HCT116 (cell line): ENCODE measurements at regions not wholly inside any gene's neighbourhood (a gene's known extent, or its start where the extent isn't known, plus 50 kb on each side); places are given as distances from the start of the nearest gene placed in this dataset.

ENCODE experiments used
- ATAC-seq: fragments of 200-7000 bp; cut with Tn5 transposase; 2 replicates; pipeline ENCODE4 v1.9.1; 2020; ENCODE audit warnings: mild to moderate bottlenecking, moderate library complexity
- BruUV-seq: library from RNA; stranded (reverse); fragments of 400-500 nt; replicated peaks from 2 replicates; lab custom pipeline; 2021; lab: Mats Ljungman, UMichigan
- CTCF ChIA-PET: fragments of 300-600 bp; sonication (Branson Sonifier 250); formaldehyde crosslinking; loops from one replicate; lab custom pipeline; 2021; ENCODE audit warnings: antibody characterized with exemption; lab: Charles Lee
- POLR2A ChIA-PET: fragments of 300-600, 350-600 bp; sonication (Branson Sonifier 250); formaldehyde crosslinking; loops from one replicate; lab custom pipeline; 2021; ENCODE audit warnings: antibody characterized with exemption; lab: Charles Lee
- RAD21 ChIA-PET, 2 experiments: fragments of 300-600 bp; sonication (Branson Sonifier 250); formaldehyde crosslinking; loops; one replicate each; lab custom pipeline; 2023; ENCODE audit warnings: low total read pairs in 2 of 2; ENCODE audit not compliant: uncharacterized antibody in 2 of 2, unreplicated experiment in 2 of 2, low non-redundant PET in 1 of 2; lab: Charles Lee
- DNase-seq: peaks from one replicate; pipeline ENCODE4 v3.0.0-alpha.2; 2010; ENCODE audit warnings: low read depth, low spot score
- H2AFZ ChIP-seq: fragments of 200-600 bp; shearing (Covaris generic), sonication (generic); 2 replicates; pipeline ENCODE4 v1.6.1; 2017; ENCODE audit warnings: low read depth, mixed run types, mixed read lengths, antibody characterized with exemption, low read length; ENCODE audit not compliant: poor library complexity, severe bottlenecking
- H3K27ac ChIP-seq: 2 replicates; pipeline ENCODE4 v1.5.1; 2012; ENCODE audit warnings: low read depth, low read length
- H3K27me3 ChIP-seq: fragments of 200-600 bp; sonication (generic); 2 replicates; pipeline ENCODE4 v1.6.1; 2016; ENCODE audit warnings: mixed run types, low read length, mixed read lengths; ENCODE audit not compliant: insufficient read depth
- H3K36me3 ChIP-seq, 2 experiments: fragments of 200-500 bp in 1 of 2; fragments of 200-600 bp in 1 of 2; sonication (Bioruptor generic) in 1 of 2; sonication (generic) in 1 of 2; 2 replicates each; pipeline versions ENCODE4 v1.5.1 to v1.6.1; 2014 to 2016; ENCODE audit warnings: low read length in 2 of 2, inconsistent platforms in 1 of 2, mixed read lengths in 1 of 2, mixed run types in 1 of 2; ENCODE audit not compliant: insufficient read depth in 2 of 2, control insufficient read depth in 1 of 2
- H3K4me1 ChIP-seq, 2 experiments: fragments of 200-600 bp in 1 of 2; sonication (generic) in 1 of 2; 2 replicates each; pipeline versions ENCODE4 v1.5.1 to v1.6.1; 2012 to 2017; ENCODE audit warnings: low read length in 2 of 2, inconsistent platforms in 1 of 2, mild to moderate bottlenecking in 1 of 2, mixed read lengths in 1 of 2, mixed run types in 1 of 2, moderate library complexity in 1 of 2; ENCODE audit not compliant: insufficient read depth in 2 of 2, control insufficient read depth in 1 of 2
- H3K4me2 ChIP-seq: fragments of 200-600 bp; sonication (generic); 2 replicates; pipeline ENCODE4 v1.6.1; 2017; ENCODE audit warnings: mixed run types, low read length, mixed read lengths
- H3K4me3 ChIP-seq, 2 experiments: fragments of 200-600 bp in 1 of 2; sonication (generic) in 1 of 2; replicated peaks in 1 of 2; 2 replicates each; pipeline ENCODE4 v1.5.1; 2011 to 2016; ENCODE audit warnings: low read length in 2 of 2, control low read depth in 1 of 2, low read depth in 1 of 2, mild to moderate bottlenecking in 1 of 2, mixed read lengths in 1 of 2, mixed run types in 1 of 2
- H3K79me2 ChIP-seq: fragments of 200-600 bp; sonication (generic); 2 replicates; pipeline ENCODE4 v1.6.1; 2017; ENCODE audit warnings: mild to moderate bottlenecking, mixed run types, low read length, moderate library complexity, mixed read lengths; ENCODE audit not compliant: insufficient read depth
- H3K9ac ChIP-seq: fragments of 200-600 bp; sonication (generic); 2 replicates; pipeline ENCODE4 v1.6.1; 2016; ENCODE audit warnings: low read length, mixed read lengths
- H3K9me2 ChIP-seq: fragments of 200-600 bp; sonication (generic), shearing (Covaris generic); 2 replicates; pipeline ENCODE4 v1.6.1; 2017; ENCODE audit warnings: mixed run types, mild to moderate bottlenecking, moderate library complexity; ENCODE audit not compliant: insufficient read depth
- H3K9me3 ChIP-seq, 2 experiments: fragments of 200-500 bp in 1 of 2; fragments of 200-600 bp in 1 of 2; sonication (Bioruptor generic) in 1 of 2; sonication (generic) in 1 of 2; 2 replicates each; pipeline ENCODE4 v1.6.1; 2014 to 2017; ENCODE audit warnings: low read length in 2 of 2, mixed read lengths in 2 of 2, inconsistent platforms in 1 of 2, low read depth in 1 of 2, mild to moderate bottlenecking in 1 of 2, mixed run types in 1 of 2, moderate library complexity in 1 of 2; ENCODE audit not compliant: control insufficient read depth in 1 of 2, insufficient read depth in 1 of 2
- H4K20me1 ChIP-seq: fragments of 200-600 bp; sonication (generic), shearing (Covaris generic); 2 replicates; pipeline ENCODE4 v1.6.1; 2017; ENCODE audit warnings: mixed run types, mild to moderate bottlenecking, moderate library complexity; ENCODE audit not compliant: insufficient read depth
- CBX3 ChIP-seq: IDR thresholded peaks from 2 replicates; pipeline ENCODE4 v1.6.1; 2012; ENCODE audit warnings: low read depth
- EGR1 ChIP-seq: IDR thresholded peaks from 2 replicates; pipeline ENCODE4 v1.6.1; 2012; ENCODE audit warnings: low read depth
- EZH2 ChIP-seq: fragments of 200-600 bp; sonication (generic); IDR thresholded peaks from 2 replicates; pipeline ENCODE4 v1.6.1; 2017; ENCODE audit warnings: antibody characterized with exemption, mixed run types
- EZH2phosphoT487 ChIP-seq: fragments of 200-600 bp; IDR thresholded peaks from 2 replicates; pipeline ENCODE4 v1.6.1; 2018; ENCODE audit warnings: antibody characterized with exemption, borderline replicate concordance
- FOSL1 ChIP-seq: IDR thresholded peaks from 2 replicates; pipeline ENCODE4 v1.6.1; 2012; ENCODE audit warnings: low read depth
- JUND ChIP-seq: IDR thresholded peaks from 2 replicates; pipeline ENCODE4 v1.6.1; 2012
- POLR2A ChIP-seq: IDR thresholded peaks from 2 replicates; pipeline ENCODE4 v1.7.0; 2011; ENCODE audit warnings: borderline replicate concordance; ENCODE audit not compliant: insufficient read depth, insufficient read length; ENCODE audit errors: extremely low read depth
- SIN3A ChIP-seq: IDR thresholded peaks from 2 replicates; pipeline ENCODE4 v1.6.1; 2012; ENCODE audit warnings: low read depth
- SP1 ChIP-seq: IDR thresholded peaks from 2 replicates; pipeline ENCODE4 v1.6.1; 2012; ENCODE audit warnings: low read depth
- SRF ChIP-seq: IDR thresholded peaks from 2 replicates; pipeline ENCODE4 v1.6.1; 2012; ENCODE audit warnings: low read depth
- TCF7L2 ChIP-seq: IDR thresholded peaks from 2 replicates; pipeline ENCODE4 v1.7.0; 2011; ENCODE audit warnings: borderline replicate concordance, inconsistent platforms; ENCODE audit not compliant: insufficient read depth, insufficient read length; ENCODE audit errors: extremely low read depth
- ZFX ChIP-seq: fragments of 450-650 bp; IDR thresholded peaks from 2 replicates; pipeline ENCODE4 v1.6.1; 2017
- ZNF274 ChIP-seq: fragments of 200-500 bp; sonication (Bioruptor generic); IDR thresholded peaks from 2 replicates; pipeline ENCODE4 v1.6.1; 2014; ENCODE audit warnings: mild to moderate bottlenecking, low read depth, low read length, inconsistent platforms
- intact Hi-C: fragments of 100-400 bp; cut with micrococcal nuclease; formaldehyde crosslinking; loops from 2 replicates; pipeline ENCODE4 v1.10.0; 2022
- TF ChIP-seq, protein P1 (sequence below): IDR thresholded peaks from 2 replicates; pipeline ENCODE4 v1.6.1; 2011; ENCODE audit warnings: mild to moderate bottlenecking, low read length, moderate library complexity; ENCODE audit not compliant: insufficient replicate concordance; ENCODE audit errors: extremely low read depth
- TF ChIP-seq, protein P2 (sequence below): IDR thresholded peaks from 2 replicates; pipeline ENCODE4 v1.6.1; 2012
- TF ChIP-seq, protein P3 (sequence below): IDR thresholded peaks from 2 replicates; pipeline ENCODE4 v1.6.1; 2012; ENCODE audit warnings: low read depth

DNA sequence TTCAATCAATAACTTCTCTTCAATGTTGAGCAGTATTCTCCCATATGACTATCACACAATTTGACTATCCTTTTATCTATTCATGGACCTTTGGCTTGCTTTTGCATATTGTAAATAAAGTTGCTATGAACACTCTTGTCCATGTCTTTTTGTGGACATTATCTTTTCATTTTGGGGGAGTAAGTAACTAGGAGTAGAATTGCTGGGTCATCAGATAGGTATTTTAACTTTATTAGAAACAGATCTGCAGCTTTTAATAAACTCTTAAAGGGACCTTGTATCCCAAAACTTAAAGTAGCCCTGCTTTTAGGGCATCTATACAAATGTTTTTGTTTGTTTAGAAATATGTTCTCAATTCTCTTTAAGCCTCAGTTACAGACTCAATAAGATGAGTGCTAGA is 614.2 kb upstream of the CITED2 start:
- no peaks in the 10 kb centered on the region for H4K20me1 ChIP-seq
- no peak overlapping the region for H3K4me3 ChIP-seq
- no peaks in the 10 kb centered on the region for H3K79me2 ChIP-seq
- 0 out of 2 replicates have a peak, but pooled peaks cover 2% of the 10 kb centered on the region for H3K9me2 ChIP-seq
- intact Hi-C loops, result no loop called here
- no peak for ATAC-seq
- no peaks in the 10 kb centered on the region for H3K36me3 ChIP-seq
- no peak overlapping the region for H3K9ac ChIP-seq
- ChIA-PET POLR2A (no interaction called here), RAD21 (no interaction called here), CTCF (no interaction called here)
- H3K27me3 ChIP-seq, result no peaks in the 10 kb centered on the region
- H3K9me3 ChIP-seq, result no peaks in the 10 kb centered on the region
- H2AFZ ChIP-seq, result no peak overlapping the region
- no peaks in the 10 kb centered on the region for H3K4me1 ChIP-seq
- TF ChIP-seq FOSL1 (no peak), EZH2phosphoT487 (no peak), CBX3 (no peak), TCF7L2 (no peak), ZFX (no peak), SP1 (no peak), JUND (no peak), EGR1 (no peak), SIN3A (no peak), ZNF274 (no peak), SRF (no peak), POLR2A (no peak), EZH2 (no peak)
- TF ChIP-seq, protein P1, sequence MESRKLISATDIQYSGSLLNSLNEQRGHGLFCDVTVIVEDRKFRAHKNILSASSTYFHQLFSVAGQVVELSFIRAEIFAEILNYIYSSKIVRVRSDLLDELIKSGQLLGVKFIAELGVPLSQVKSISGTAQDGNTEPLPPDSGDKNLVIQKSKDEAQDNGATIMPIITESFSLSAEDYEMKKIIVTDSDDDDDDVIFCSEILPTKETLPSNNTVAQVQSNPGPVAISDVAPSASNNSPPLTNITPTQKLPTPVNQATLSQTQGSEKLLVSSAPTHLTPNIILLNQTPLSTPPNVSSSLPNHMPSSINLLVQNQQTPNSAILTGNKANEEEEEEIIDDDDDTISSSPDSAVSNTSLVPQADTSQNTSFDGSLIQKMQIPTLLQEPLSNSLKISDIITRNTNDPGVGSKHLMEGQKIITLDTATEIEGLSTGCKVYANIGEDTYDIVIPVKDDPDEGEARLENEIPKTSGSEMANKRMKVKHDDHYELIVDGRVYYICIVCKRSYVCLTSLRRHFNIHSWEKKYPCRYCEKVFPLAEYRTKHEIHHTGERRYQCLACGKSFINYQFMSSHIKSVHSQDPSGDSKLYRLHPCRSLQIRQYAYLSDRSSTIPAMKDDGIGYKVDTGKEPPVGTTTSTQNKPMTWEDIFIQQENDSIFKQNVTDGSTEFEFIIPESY, result no peak
- TF ChIP-seq, protein P2, sequence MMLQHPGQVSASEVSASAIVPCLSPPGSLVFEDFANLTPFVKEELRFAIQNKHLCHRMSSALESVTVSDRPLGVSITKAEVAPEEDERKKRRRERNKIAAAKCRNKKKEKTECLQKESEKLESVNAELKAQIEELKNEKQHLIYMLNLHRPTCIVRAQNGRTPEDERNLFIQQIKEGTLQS, result no peak
- TF ChIP-seq, protein P3, sequence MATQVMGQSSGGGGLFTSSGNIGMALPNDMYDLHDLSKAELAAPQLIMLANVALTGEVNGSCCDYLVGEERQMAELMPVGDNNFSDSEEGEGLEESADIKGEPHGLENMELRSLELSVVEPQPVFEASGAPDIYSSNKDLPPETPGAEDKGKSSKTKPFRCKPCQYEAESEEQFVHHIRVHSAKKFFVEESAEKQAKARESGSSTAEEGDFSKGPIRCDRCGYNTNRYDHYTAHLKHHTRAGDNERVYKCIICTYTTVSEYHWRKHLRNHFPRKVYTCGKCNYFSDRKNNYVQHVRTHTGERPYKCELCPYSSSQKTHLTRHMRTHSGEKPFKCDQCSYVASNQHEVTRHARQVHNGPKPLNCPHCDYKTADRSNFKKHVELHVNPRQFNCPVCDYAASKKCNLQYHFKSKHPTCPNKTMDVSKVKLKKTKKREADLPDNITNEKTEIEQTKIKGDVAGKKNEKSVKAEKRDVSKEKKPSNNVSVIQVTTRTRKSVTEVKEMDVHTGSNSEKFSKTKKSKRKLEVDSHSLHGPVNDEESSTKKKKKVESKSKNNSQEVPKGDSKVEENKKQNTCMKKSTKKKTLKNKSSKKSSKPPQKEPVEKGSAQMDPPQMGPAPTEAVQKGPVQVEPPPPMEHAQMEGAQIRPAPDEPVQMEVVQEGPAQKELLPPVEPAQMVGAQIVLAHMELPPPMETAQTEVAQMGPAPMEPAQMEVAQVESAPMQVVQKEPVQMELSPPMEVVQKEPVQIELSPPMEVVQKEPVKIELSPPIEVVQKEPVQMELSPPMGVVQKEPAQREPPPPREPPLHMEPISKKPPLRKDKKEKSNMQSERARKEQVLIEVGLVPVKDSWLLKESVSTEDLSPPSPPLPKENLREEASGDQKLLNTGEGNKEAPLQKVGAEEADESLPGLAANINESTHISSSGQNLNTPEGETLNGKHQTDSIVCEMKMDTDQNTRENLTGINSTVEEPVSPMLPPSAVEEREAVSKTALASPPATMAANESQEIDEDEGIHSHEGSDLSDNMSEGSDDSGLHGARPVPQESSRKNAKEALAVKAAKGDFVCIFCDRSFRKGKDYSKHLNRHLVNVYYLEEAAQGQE, result no peak
- DNase-seq, result no peak
- no peak overlapping the region for H3K4me2 ChIP-seq
- H3K27ac ChIP-seq, result no peak overlapping the region
- no TSS peak for BruUV-seq
